LNCAP (cell line): ENCODE measurements at regions not wholly inside any gene's neighbourhood (a gene's known extent, or its start where the extent isn't known, plus 50 kb on each side); places are given as distances from the start of the nearest gene placed in this dataset.

Experiments used
- CTCF ChIP-seq: fragments of 450-650 bp; IDR thresholded peaks from 2 replicates; pipeline ENCODE4 v1.5.1; 2017; ENCODE audit warnings: mild to moderate bottlenecking

GRCh38 chr5:60489856-60490255 lies 210.1 kb downstream of the DEPDC1B start:
- TF ChIP-seq CTCF, result no peak

- TF ChIP-seq CTCF, result no peak
Measured at GRCh38 chr5:60489377-60489776, 210.6 kb downstream of the DEPDC1B start.

GRCh38 chr5:60488466-60489130 lies 211.4 kb downstream of the DEPDC1B start:
- no peak for TF ChIP-seq CTCF

GRCh38 chr5:60487885-60488442 lies 212.0 kb downstream of the DEPDC1B start:
- no peak for TF ChIP-seq CTCF

- TF ChIP-seq CTCF, result no peak
Measured at GRCh38 chr5:60487476-60487875, 212.5 kb downstream of the DEPDC1B start.

GRCh38 chr5:60485361-60485760 lies 214.6 kb downstream of the DEPDC1B start:
- no peak for TF ChIP-seq CTCF

- TF ChIP-seq CTCF, result no peak
Measured at GRCh38 chr5:60483050-60483449, 216.9 kb downstream of the DEPDC1B start.

- no peak for TF ChIP-seq CTCF
Measured at GRCh38 chr5:60482301-60482700, 217.7 kb downstream of the DEPDC1B start.
